ENCODE measurements at regions not wholly inside any gene's neighbourhood (a gene's known extent, or its start where the extent isn't known, plus 50 kb on each side); places are given as distances from the start of the nearest gene placed in this dataset.
"Not testable (repeated sequence)": the region's sequence is repeated elsewhere in the genome, so short reads cannot be mapped to it uniquely, and the experiment has no call there.

GRCh38 chr10:35778306-35778705 is 136.2 kb upstream of the FZD8 start:
- no peak overlapping the region for H3K4me3 ChIP-seq (ENCODE audit: low read depth, low read length)
- no peak for TF ChIP-seq CTCF (IDR thresholded peaks at IDR 0.05; ENCODE audit: borderline replicate concordance, insufficient read depth, low read depth, low read length)

- not testable (repeated sequence) for H3K4me3 ChIP-seq (ENCODE audit: low read depth, low read length)
These were observed 134.5 kb upstream of the FZD8 start for GRCh38 chr10:35776557-35776956.

GRCh38 chr10:35774109-35774508 is 132.0 kb upstream of the FZD8 start:
- no peak for TF ChIP-seq CTCF (IDR thresholded peaks at IDR 0.05; ENCODE audit: borderline replicate concordance, insufficient read depth, low read depth, low read length)
- no peak overlapping the region for H3K4me3 ChIP-seq (ENCODE audit: low read depth, low read length)

GRCh38 chr10:35770817-35771355 is 128.8 kb upstream of the FZD8 start:
- TF ChIP-seq CTCF (IDR thresholded peaks at IDR 0.05; ENCODE audit: borderline replicate concordance, insufficient read depth, low read depth, low read length): no peak
- H3K4me3 ChIP-seq (ENCODE audit: low read depth, low read length): no peak overlapping the region

GRCh38 chr10:35769795-35770194 is 127.7 kb upstream of the FZD8 start:
- TF ChIP-seq CTCF (IDR thresholded peaks at IDR 0.05; ENCODE audit: borderline replicate concordance, insufficient read depth, low read depth, low read length): no peak
- H3K4me3 ChIP-seq (ENCODE audit: low read depth, low read length): no peak overlapping the region

- no peak overlapping the region for H3K4me3 ChIP-seq (ENCODE audit: low read depth, low read length)
- no peak for TF ChIP-seq CTCF (IDR thresholded peaks at IDR 0.05; ENCODE audit: borderline replicate concordance, insufficient read depth, low read depth, low read length)
These were observed 126.6 kb upstream of the FZD8 start for GRCh38 chr10:35768731-35769130.

- H3K4me3 ChIP-seq (ENCODE audit: low read depth, low read length): no peak overlapping the region
- no peak for TF ChIP-seq CTCF (IDR thresholded peaks at IDR 0.05; ENCODE audit: borderline replicate concordance, insufficient read depth, low read depth, low read length)
These were observed 125.9 kb upstream of the FZD8 start for GRCh38 chr10:35768011-35768410.

- H3K4me3 ChIP-seq (ENCODE audit: low read depth, low read length): no peak overlapping the region
- TF ChIP-seq CTCF (IDR thresholded peaks at IDR 0.05; ENCODE audit: borderline replicate concordance, insufficient read depth, low read depth, low read length): no peak
These were observed 123.9 kb upstream of the FZD8 start for GRCh38 chr10:35765996-35766395.

Measured in GM12875 (cell line).